ENCODE measurements at regions not wholly inside any gene's neighbourhood (a gene's known extent, or its start where the extent isn't known, plus 50 kb on each side); places are given as distances from the start of the nearest gene placed in this dataset.

- Mint-ChIP-seq H3K4me3 (no peak overlapping the region), H3K4me1 (no peaks in the 10 kb centered on the region)
- intact Hi-C loops (cut with micrococcal nuclease): no loop called here
Observed at GRCh38 chr1:164932580-164932979, 373.6 kb downstream of the PBX1 start.

GRCh38 chr1:164930833-164931232, 371.8 kb downstream of the PBX1 start:
- Histone ChIP-seq H3K27me3 (ENCODE audit: control insufficient read depth in 2 of 2, insufficient read depth in 2 of 2, low read length in 2 of 2) (no peaks in the 10 kb centered on the region), H3K36me3 (ENCODE audit: control insufficient read depth in 2 of 3, insufficient read depth in 3 of 3, low read length in 3 of 3) (no peaks in the 10 kb centered on the region), H3K4me3 (ENCODE audit: low read length) (no peak overlapping the region), H3K4me1 (ENCODE audit: control insufficient read depth in 2 of 2, insufficient read depth in 2 of 2, low read length in 2 of 2) (no peaks in the 10 kb centered on the region), H3K27ac (ENCODE audit: low read depth, low read length) (no peak overlapping the region), H3K9me3 (ENCODE audit: control insufficient read depth in 2 of 3, low read length in 3 of 3) (no peaks in the 10 kb centered on the region)
- no peak overlapping the region for H3K27ac Mint-ChIP-seq
- no peak for ATAC-seq
- CTCF ChIA-PET: no interaction called here
- POLR2A ChIA-PET: no interaction called here
- H3K27me3 Mint-ChIP-seq: peaks cover 0 to 6% (median 0%) of the 10 kb centered on the region in 5 donors
- peaks cover 0 to 5% (median 0%) of the 10 kb centered on the region in 11 donors for H3K9me3 Mint-ChIP-seq
- no peaks in the 10 kb centered on the region for H3K36me3 Mint-ChIP-seq
- DNase-seq: no peak
- intact Hi-C loops (cut with micrococcal nuclease): no loop called here
- H3K4me1 Mint-ChIP-seq: no peaks in the 10 kb centered on the region
- no peak overlapping the region for H3K4me3 Mint-ChIP-seq

More at GRCh38 chr1:164932580-164932979, 373.6 kb downstream of the PBX1 start:
- CTCF ChIA-PET: no interaction called here
- ATAC-seq: no peak
- no peak for DNase-seq
- Mint-ChIP-seq H3K9me3 (peaks cover 0 to 8% (median 2%) of the 10 kb centered on the region in 11 donors), H3K27me3 (peaks cover 0 to 6% (median 0%) of the 10 kb centered on the region in 5 donors), H3K27ac (no peak overlapping the region), H3K36me3 (peaks cover 0 to 5% (median 0%) of the 10 kb centered on the region in 5 donors)
- no peaks in the 10 kb centered on the region for H3K4me1 ChIP-seq (ENCODE audit: control insufficient read depth in 2 of 2, insufficient read depth in 2 of 2, low read length in 2 of 2)
- no peak overlapping the region for H3K27ac ChIP-seq (ENCODE audit: low read depth, low read length)
- H3K4me3 ChIP-seq (ENCODE audit: low read length): no peak overlapping the region
- H3K27me3 ChIP-seq (ENCODE audit: control insufficient read depth in 2 of 2, insufficient read depth in 2 of 2, low read length in 2 of 2): no peaks in the 10 kb centered on the region
- no peaks in the 10 kb centered on the region for H3K9me3 ChIP-seq (ENCODE audit: control insufficient read depth in 2 of 3, low read length in 3 of 3)
- no peaks in the 10 kb centered on the region for H3K36me3 ChIP-seq (ENCODE audit: control insufficient read depth in 2 of 3, insufficient read depth in 3 of 3, low read length in 3 of 3)
- POLR2A ChIA-PET: no interaction called here

DNA sequence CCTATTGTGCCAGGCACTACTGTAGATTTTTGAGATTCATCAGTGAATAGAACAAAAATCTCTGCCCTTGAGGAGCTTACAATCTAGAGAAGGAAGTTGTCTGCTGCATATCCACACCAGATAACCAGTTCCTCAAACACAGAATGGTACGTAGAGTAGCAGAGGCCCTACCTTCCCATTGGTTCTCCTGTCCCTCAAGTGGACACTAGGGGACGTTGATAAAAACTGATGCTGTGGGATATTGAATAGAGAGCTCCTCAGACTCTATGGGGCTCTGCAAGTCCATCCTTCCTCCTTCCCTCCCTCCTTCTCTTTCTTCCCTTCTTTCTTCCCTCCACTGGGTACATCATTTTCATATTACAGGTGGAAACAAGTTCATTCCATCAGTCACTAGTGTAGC, 371.3 kb downstream of the PBX1 start:
- no peaks in the 10 kb centered on the region for H3K36me3 Mint-ChIP-seq
- Histone ChIP-seq H3K27ac (ENCODE audit: low read depth, low read length) (no peak overlapping the region), H3K36me3 (ENCODE audit: control insufficient read depth in 2 of 3, insufficient read depth in 3 of 3, low read length in 3 of 3) (no peaks in the 10 kb centered on the region), H3K27me3 (ENCODE audit: control insufficient read depth in 2 of 2, insufficient read depth in 2 of 2, low read length in 2 of 2) (no peaks in the 10 kb centered on the region), H3K4me3 (ENCODE audit: low read length) (no peak overlapping the region), H3K4me1 (ENCODE audit: control insufficient read depth in 2 of 2, insufficient read depth in 2 of 2, low read length in 2 of 2) (no peaks in the 10 kb centered on the region), H3K9me3 (ENCODE audit: control insufficient read depth in 2 of 3, low read length in 3 of 3) (no peaks in the 10 kb centered on the region)
- no peaks in the 10 kb centered on the region for H3K4me1 Mint-ChIP-seq
- POLR2A ChIA-PET: no interaction called here
- ATAC-seq: no peak
- peaks cover 0 to under 1% (median 0%) of the 10 kb centered on the region in 5 donors for H3K27me3 Mint-ChIP-seq
- H3K9me3 Mint-ChIP-seq: peaks cover 0 to 2% (median 0%) of the 10 kb centered on the region in 11 donors
- intact Hi-C loops (cut with micrococcal nuclease): no loop called here
- H3K4me3 Mint-ChIP-seq: no peak overlapping the region
- DNase-seq: no peak
- CTCF ChIA-PET: no interaction called here
- H3K27ac Mint-ChIP-seq: no peak overlapping the region

GRCh38 chr1:164928232-164928812, 369.3 kb downstream of the PBX1 start:
- no peaks in the 10 kb centered on the region for H3K9me3 ChIP-seq (ENCODE audit: control insufficient read depth in 2 of 3, low read length in 3 of 3)
- no peak overlapping the region for H3K27ac Mint-ChIP-seq
- no peaks in the 10 kb centered on the region for H3K4me1 ChIP-seq (ENCODE audit: control insufficient read depth in 2 of 2, insufficient read depth in 2 of 2, low read length in 2 of 2)
- H3K27me3 Mint-ChIP-seq: no peaks in the 10 kb centered on the region
- H3K4me3 ChIP-seq (ENCODE audit: low read length): no peak overlapping the region
- H3K36me3 Mint-ChIP-seq: no peaks in the 10 kb centered on the region
- no peaks in the 10 kb centered on the region for H3K36me3 ChIP-seq (ENCODE audit: control insufficient read depth in 2 of 3, insufficient read depth in 3 of 3, low read length in 3 of 3)
- intact Hi-C loops (cut with micrococcal nuclease): no loop called here
- H3K4me1 Mint-ChIP-seq: no peaks in the 10 kb centered on the region
- POLR2A ChIA-PET: no interaction called here
- ATAC-seq (no peak), DNase-seq (no peak)
- no peaks in the 10 kb centered on the region for H3K27me3 ChIP-seq (ENCODE audit: control insufficient read depth in 2 of 2, insufficient read depth in 2 of 2, low read length in 2 of 2)
- H3K27ac ChIP-seq (ENCODE audit: low read depth, low read length): no peak overlapping the region
- peaks cover 0 to 2% (median 0%) of the 10 kb centered on the region in 11 donors for H3K9me3 Mint-ChIP-seq
- CTCF ChIA-PET: no interaction called here
- no peak overlapping the region for H3K4me3 Mint-ChIP-seq

DNA sequence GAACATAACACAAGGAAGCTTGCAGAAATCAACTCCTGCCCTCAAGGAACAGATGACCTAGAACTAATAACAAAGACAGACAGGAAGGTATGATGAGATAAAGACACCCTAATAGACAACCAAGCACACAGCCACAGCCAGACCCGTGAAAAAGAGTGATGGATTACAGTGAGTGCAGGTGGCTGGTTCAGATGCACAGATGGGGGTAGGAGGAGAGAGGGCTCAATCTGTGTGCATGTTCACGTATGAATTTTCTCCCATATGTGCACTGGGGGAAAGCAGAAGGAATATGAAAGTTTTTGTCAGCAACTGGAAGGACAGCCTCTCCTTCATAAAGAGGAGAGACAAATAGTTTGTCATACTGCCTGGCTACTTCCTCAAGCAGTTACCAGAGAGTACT, 367.1 kb downstream of the PBX1 start:
- no peaks in the 10 kb centered on the region for H3K36me3 Mint-ChIP-seq
- Histone ChIP-seq H3K27ac (ENCODE audit: low read depth, low read length) (no peak overlapping the region), H3K4me3 (ENCODE audit: low read length) (no peak overlapping the region), H3K9me3 (ENCODE audit: control insufficient read depth in 2 of 3, low read length in 3 of 3) (no peaks in the 10 kb centered on the region), H3K4me1 (ENCODE audit: control insufficient read depth in 2 of 2, insufficient read depth in 2 of 2, low read length in 2 of 2) (no peaks in the 10 kb centered on the region), H3K27me3 (ENCODE audit: control insufficient read depth in 2 of 2, insufficient read depth in 2 of 2, low read length in 2 of 2) (no peaks in the 10 kb centered on the region), H3K36me3 (ENCODE audit: control insufficient read depth in 2 of 3, insufficient read depth in 3 of 3, low read length in 3 of 3) (no peaks in the 10 kb centered on the region)
- intact Hi-C loops (cut with micrococcal nuclease): no loop called here
- peaks cover 0 to 4% (median 0%) of the 10 kb centered on the region in 11 donors for H3K9me3 Mint-ChIP-seq
- no peak overlapping the region for H3K27ac Mint-ChIP-seq
- no peaks in the 10 kb centered on the region for H3K4me1 Mint-ChIP-seq
- no peak overlapping the region for H3K4me3 Mint-ChIP-seq
- ChIA-PET POLR2A (no interaction called here), CTCF (no interaction called here)
- DNase-seq: no peak
- peaks cover 0 to 4% (median 0%) of the 10 kb centered on the region in 5 donors for H3K27me3 Mint-ChIP-seq
- ATAC-seq: no peak

GRCh38 chr1:164922585-164922984, 363.6 kb downstream of the PBX1 start:
- POLR2A ChIA-PET: no interaction called here
- Histone ChIP-seq H3K27ac (ENCODE audit: low read depth, low read length) (no peak overlapping the region), H3K27me3 (ENCODE audit: control insufficient read depth in 2 of 2, insufficient read depth in 2 of 2, low read length in 2 of 2) (no peaks in the 10 kb centered on the region), H3K4me1 (ENCODE audit: control insufficient read depth in 2 of 2, insufficient read depth in 2 of 2, low read length in 2 of 2) (no peaks in the 10 kb centered on the region), H3K36me3 (ENCODE audit: control insufficient read depth in 2 of 3, insufficient read depth in 3 of 3, low read length in 3 of 3) (no peaks in the 10 kb centered on the region), H3K4me3 (ENCODE audit: low read length) (no peak overlapping the region), H3K9me3 (ENCODE audit: control insufficient read depth in 2 of 3, low read length in 3 of 3) (no peaks in the 10 kb centered on the region)
- peaks cover 0 to 4% (median 0%) of the 10 kb centered on the region in 11 donors for H3K9me3 Mint-ChIP-seq
- no peak overlapping the region for H3K4me3 Mint-ChIP-seq
- H3K36me3 Mint-ChIP-seq: no peaks in the 10 kb centered on the region
- H3K27me3 Mint-ChIP-seq: peaks cover 0 to 4% (median 0%) of the 10 kb centered on the region in 5 donors
- CTCF ChIA-PET: no interaction called here
- no peaks in the 10 kb centered on the region for H3K4me1 Mint-ChIP-seq
- H3K27ac Mint-ChIP-seq: no peak overlapping the region
- no peak for DNase-seq
- intact Hi-C loops (cut with micrococcal nuclease): no loop called here
- no peak for ATAC-seq

DNA sequence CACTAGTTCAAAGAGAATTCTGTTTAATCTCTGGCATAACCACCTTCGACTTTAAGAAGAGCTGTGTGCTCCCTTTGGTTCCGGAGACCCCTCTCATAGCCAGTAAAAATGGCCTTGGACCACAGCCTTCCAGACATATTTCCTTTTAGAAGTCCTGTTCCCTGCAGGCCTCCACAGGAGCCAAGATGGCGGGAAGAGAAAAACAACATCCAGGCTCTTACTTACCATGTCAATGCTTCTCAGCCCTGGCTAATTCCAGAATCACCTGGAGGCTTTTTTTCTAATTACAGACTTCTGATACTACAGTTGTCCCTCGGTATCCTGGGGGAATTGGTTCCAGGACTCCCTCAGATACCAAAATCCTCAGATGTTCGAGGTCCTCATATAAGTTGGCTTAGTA, 362.5 kb downstream of the PBX1 start:
- Mint-ChIP-seq H3K9me3 (peaks cover 0 to 4% (median 0%) of the 10 kb centered on the region in 11 donors), H3K4me3 (no peak overlapping the region), H3K36me3 (no peaks in the 10 kb centered on the region), H3K27me3 (peaks cover 0 to 4% (median 0%) of the 10 kb centered on the region in 5 donors), H3K27ac (no peak overlapping the region), H3K4me1 (no peaks in the 10 kb centered on the region)
- Histone ChIP-seq H3K27ac (ENCODE audit: low read depth, low read length) (no peak overlapping the region), H3K27me3 (ENCODE audit: control insufficient read depth in 2 of 2, insufficient read depth in 2 of 2, low read length in 2 of 2) (no peaks in the 10 kb centered on the region), H3K4me3 (ENCODE audit: low read length) (no peak overlapping the region), H3K36me3 (ENCODE audit: control insufficient read depth in 2 of 3, insufficient read depth in 3 of 3, low read length in 3 of 3) (no peaks in the 10 kb centered on the region), H3K9me3 (ENCODE audit: control insufficient read depth in 2 of 3, low read length in 3 of 3) (no peaks in the 10 kb centered on the region), H3K4me1 (ENCODE audit: control insufficient read depth in 2 of 2, insufficient read depth in 2 of 2, low read length in 2 of 2) (no peaks in the 10 kb centered on the region)
- ChIA-PET CTCF (no interaction called here), POLR2A (no interaction called here)
- intact Hi-C loops (cut with micrococcal nuclease): no loop called here
- DNase-seq (no peak), ATAC-seq (no peak)

All from naive thymus-derived CD4-positive, alpha-beta T cell (primary cell).